SU-DHL-6 (cell line): ENCODE measurements at regions not wholly inside any gene's neighbourhood (a gene's known extent, or its start where the extent isn't known, plus 50 kb on each side); places are given as distances from the start of the nearest gene placed in this dataset.

Source experiments
- H2AFZ ChIP-seq: fragments of 200-600 bp; sonication (generic); 2 replicates; pipeline ENCODE4 v1.6.1; 2014; ENCODE audit warnings: low read depth, mild to moderate bottlenecking, moderate library complexity, mixed read lengths, antibody characterized with exemption, low read length; ENCODE audit not compliant: severe bottlenecking
- H3F3A ChIP-seq: fragments of 200-600 bp; shearing (Covaris generic); 2 replicates; pipeline ENCODE4 v1.6.0; 2016; ENCODE audit warnings: antibody characterized with exemption, mild to moderate bottlenecking; ENCODE audit not compliant: insufficient read depth
- H3K27ac ChIP-seq: fragments of 200-600 bp; sonication (generic); 2 replicates; pipeline ENCODE4 v1.5.1; 2016; ENCODE audit warnings: low read depth, mild to moderate bottlenecking, low read length, moderate library complexity, mixed read lengths
- H3K27me3 ChIP-seq: fragments of 200-600 bp; sonication (generic), shearing (Covaris generic); 2 replicates; pipeline ENCODE4 v1.6.0; 2014; ENCODE audit warnings: mild to moderate bottlenecking, low read length
- H3K36me3 ChIP-seq: fragments of 200-600 bp; sonication (generic); 2 replicates; pipeline ENCODE4 v1.6.1; 2014; ENCODE audit warnings: mild to moderate bottlenecking, low read length, mixed read lengths
- H3K4me2 ChIP-seq: fragments of 300-600, 200-600 bp; shearing (Covaris generic), sonication (generic); 2 replicates; pipeline ENCODE4 v1.6.0; 2014; ENCODE audit warnings: low read length, low read depth, mild to moderate bottlenecking; ENCODE audit not compliant: poor library complexity, severe bottlenecking
- H3K4me3 ChIP-seq: fragments of 200-600 bp; sonication (generic); 2 replicates; pipeline ENCODE4 v1.5.1; 2014; ENCODE audit warnings: antibody characterized with exemption, low read length, mild to moderate bottlenecking, mixed read lengths; ENCODE audit not compliant: insufficient read depth, poor library complexity, severe bottlenecking
- H3K79me2 ChIP-seq: fragments of 200-600 bp; sonication (generic); 2 replicates; pipeline ENCODE4 v1.6.1; 2014; ENCODE audit warnings: mild to moderate bottlenecking, low read length, moderate library complexity; ENCODE audit not compliant: insufficient read depth
- H3K9ac ChIP-seq: fragments of 200-600 bp; sonication (generic); 2 replicates; pipeline ENCODE4 v1.7.0; 2014; ENCODE audit warnings: mild to moderate bottlenecking, low read length
- H3K9me2 ChIP-seq: fragments of 200-600 bp; sonication (generic); replicated peaks from 2 replicates; pipeline ENCODE4 v1.6.1; 2014; ENCODE audit warnings: low read length; ENCODE audit not compliant: insufficient read depth
- H3K9me3 ChIP-seq: fragments of 200-600 bp; sonication (generic); 2 replicates; pipeline ENCODE4 v1.6.1; 2014; ENCODE audit warnings: low read length, mixed read lengths; ENCODE audit not compliant: insufficient read depth
- H4K20me1 ChIP-seq: fragments of 200-600 bp; sonication (generic); 2 replicates; pipeline ENCODE4 v1.6.1; 2014; ENCODE audit warnings: low read depth, mild to moderate bottlenecking, antibody characterized with exemption, low read length, moderate library complexity, mixed read lengths
- EZH2phosphoT487 ChIP-seq: fragments of 200-600 bp; sonication (generic), shearing (Covaris generic); conservative IDR thresholded peaks from 2 replicates; pipeline ENCODE4 v1.6.1; 2018; ENCODE audit warnings: mild to moderate bottlenecking, antibody characterized with exemption, low read length, moderate library complexity, mixed read lengths
- TF ChIP-seq, protein P1 (sequence below): fragments of 200-600 bp; sonication (generic); IDR thresholded peaks from one replicate; pipeline ENCODE4 v1.5.1; 2017; ENCODE audit warnings: antibody characterized with exemption, mild to moderate bottlenecking, low read length, moderate library complexity; ENCODE audit not compliant: insufficient read depth, poor library complexity, severe bottlenecking

- Histone ChIP-seq H3K27me3 (no peaks in the 10 kb centered on the region), H3K9me3 (no peaks in the 10 kb centered on the region), H3K36me3 (no peaks in the 10 kb centered on the region), H3F3A (no peaks in the 10 kb centered on the region), H4K20me1 (no peaks in the 10 kb centered on the region), H3K79me2 (no peaks in the 10 kb centered on the region), H3K4me2 (no peak overlapping the region), H3K27ac (no peak overlapping the region), H3K9me2 (no peaks in the 10 kb centered on the region), H3K4me3 (no peak overlapping the region), H3K9ac (no peak overlapping the region), H2AFZ (peak overlapping the region; percentile 61)
- no peak for TF ChIP-seq EZH2phosphoT487
- TF ChIP-seq, protein P1, sequence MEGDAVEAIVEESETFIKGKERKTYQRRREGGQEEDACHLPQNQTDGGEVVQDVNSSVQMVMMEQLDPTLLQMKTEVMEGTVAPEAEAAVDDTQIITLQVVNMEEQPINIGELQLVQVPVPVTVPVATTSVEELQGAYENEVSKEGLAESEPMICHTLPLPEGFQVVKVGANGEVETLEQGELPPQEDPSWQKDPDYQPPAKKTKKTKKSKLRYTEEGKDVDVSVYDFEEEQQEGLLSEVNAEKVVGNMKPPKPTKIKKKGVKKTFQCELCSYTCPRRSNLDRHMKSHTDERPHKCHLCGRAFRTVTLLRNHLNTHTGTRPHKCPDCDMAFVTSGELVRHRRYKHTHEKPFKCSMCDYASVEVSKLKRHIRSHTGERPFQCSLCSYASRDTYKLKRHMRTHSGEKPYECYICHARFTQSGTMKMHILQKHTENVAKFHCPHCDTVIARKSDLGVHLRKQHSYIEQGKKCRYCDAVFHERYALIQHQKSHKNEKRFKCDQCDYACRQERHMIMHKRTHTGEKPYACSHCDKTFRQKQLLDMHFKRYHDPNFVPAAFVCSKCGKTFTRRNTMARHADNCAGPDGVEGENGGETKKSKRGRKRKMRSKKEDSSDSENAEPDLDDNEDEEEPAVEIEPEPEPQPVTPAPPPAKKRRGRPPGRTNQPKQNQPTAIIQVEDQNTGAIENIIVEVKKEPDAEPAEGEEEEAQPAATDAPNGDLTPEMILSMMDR: no peak
Observed at GRCh38 chr21:24316277-24316922, 1290.9 kb downstream of the MRPL39 start.

- no peaks in the 10 kb centered on the region for H3K36me3 ChIP-seq
- no peaks in the 10 kb centered on the region for H3K9me3 ChIP-seq
- TF ChIP-seq, protein P1: no peak
- TF ChIP-seq EZH2phosphoT487: no peak
- no peak overlapping the region for H3K9ac ChIP-seq
- H2AFZ ChIP-seq: no peak overlapping the region
- H3K27ac ChIP-seq: no peak overlapping the region
- H3F3A ChIP-seq: no peaks in the 10 kb centered on the region
- no peak overlapping the region for H3K4me2 ChIP-seq
- H3K79me2 ChIP-seq: no peaks in the 10 kb centered on the region
- no peaks in the 10 kb centered on the region for H3K9me2 ChIP-seq
- H3K27me3 ChIP-seq: no peaks in the 10 kb centered on the region
- no peaks in the 10 kb centered on the region for H4K20me1 ChIP-seq
- H3K4me3 ChIP-seq: no peak overlapping the region
Observed at GRCh38 chr21:24310788-24311187, 1296.5 kb downstream of the MRPL39 start.

- Histone ChIP-seq H3K9me2 (no peaks in the 10 kb centered on the region), H3K36me3 (no peaks in the 10 kb centered on the region), H4K20me1 (no peaks in the 10 kb centered on the region), H3F3A (no peaks in the 10 kb centered on the region), H3K4me2 (no peak overlapping the region), H3K9ac (no peak overlapping the region), H2AFZ (no peak overlapping the region), H3K27ac (no peak overlapping the region), H3K79me2 (no peaks in the 10 kb centered on the region), H3K27me3 (no peaks in the 10 kb centered on the region), H3K4me3 (no peak overlapping the region), H3K9me3 (no peaks in the 10 kb centered on the region)
- TF ChIP-seq, protein P1: no peak
- no peak for TF ChIP-seq EZH2phosphoT487
Observed at GRCh38 chr21:24308183-24308582, 1299.1 kb downstream of the MRPL39 start.
